ENCODE measurements at regions not wholly inside any gene's neighbourhood (a gene's known extent, or its start where the extent isn't known, plus 50 kb on each side); places are given as distances from the start of the nearest gene placed in this dataset.

DNA sequence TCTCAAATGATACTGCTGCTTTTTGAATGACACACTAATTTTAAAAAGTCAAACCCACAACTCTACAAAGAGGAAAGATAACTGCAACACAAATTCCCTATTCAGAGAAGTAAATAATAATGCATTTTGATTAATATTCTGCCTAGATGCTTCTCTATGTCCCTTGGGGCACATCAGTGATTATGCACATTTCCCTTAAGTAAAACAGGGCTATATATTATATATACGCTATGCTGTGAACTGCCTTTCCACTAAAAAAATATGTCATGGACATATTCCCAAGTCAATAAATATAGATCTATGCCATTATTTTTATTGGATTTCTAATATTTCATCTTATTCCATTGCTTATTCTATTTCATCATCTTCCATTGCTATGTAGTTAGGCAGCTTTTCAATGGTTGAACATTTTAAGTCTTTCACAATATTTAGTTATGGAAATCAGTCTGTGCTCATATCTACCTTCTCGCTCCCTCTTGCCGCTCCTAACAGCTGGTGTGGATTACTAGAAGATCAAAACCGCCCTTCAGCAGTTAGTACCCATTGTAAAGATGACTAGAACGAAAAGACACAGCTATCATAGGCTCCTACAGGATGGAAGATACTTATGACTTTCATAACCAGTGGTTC, 468.2 kb upstream of the GOT2 start:
- TF ChIP-seq POLR2AphosphoS5 (IDR thresholded peaks at IDR 0.05; ENCODE audit: low read depth, low read length) (no peak), REST (IDR thresholded peaks at IDR 0.05; ENCODE audit: insufficient read depth in 1 of 2, low read depth in 2 of 2, low read length in 2 of 2) (no peak)

Data from PFSK-1 (cell line).